Trophoblast cell (in vitro differentiated cells and primary cell): ENCODE measurements at regions not wholly inside any gene's neighbourhood (a gene's known extent, or its start where the extent isn't known, plus 50 kb on each side); places are given as distances from the start of the nearest gene placed in this dataset.

Experiments
- DNase-seq, 2 donors: peaks; one replicate each; pipeline ENCODE4 v3.0.0-alpha.2; 2016
- H2AFZ ChIP-seq: 2 replicates; pipeline ENCODE4 v1.6.1; 2013; ENCODE audit warnings: low read length, moderate library complexity, mild to moderate bottlenecking; ENCODE audit not compliant: insufficient read depth, poor library complexity
- H2AK5ac ChIP-seq: 2 replicates; pipeline ENCODE4 v1.6.1; 2013; ENCODE audit warnings: mild to moderate bottlenecking, low read length
- H2BK120ac ChIP-seq: 2 replicates; pipeline ENCODE4 v1.6.1; 2013; ENCODE audit warnings: low read length, mild to moderate bottlenecking, moderate library complexity; ENCODE audit not compliant: insufficient read depth, poor library complexity
- H2BK12ac ChIP-seq: 2 replicates; pipeline ENCODE4 v1.6.1; 2013; ENCODE audit warnings: mild to moderate bottlenecking, low read length, moderate library complexity
- H2BK5ac ChIP-seq: 2 replicates; pipeline ENCODE4 v1.6.1; 2013; ENCODE audit warnings: low read length, low read depth, moderate library complexity, mild to moderate bottlenecking; ENCODE audit not compliant: poor library complexity
- H3K14ac ChIP-seq: 2 replicates; pipeline ENCODE4 v1.6.1; 2013; ENCODE audit warnings: mild to moderate bottlenecking, low read length
- H3K18ac ChIP-seq: 2 replicates; pipeline ENCODE4 v1.6.1; 2013; ENCODE audit warnings: mild to moderate bottlenecking, low read length
- H3K23ac ChIP-seq: 2 replicates; pipeline ENCODE4 v1.6.1; 2013; ENCODE audit warnings: low read length
- H3K27ac ChIP-seq: 2 replicates; pipeline ENCODE4 v1.5.1; 2013; ENCODE audit warnings: low read depth, mild to moderate bottlenecking, inconsistent platforms, low read length, moderate library complexity
- H3K27me3 ChIP-seq: 2 replicates; pipeline ENCODE4 v1.6.1; 2013; ENCODE audit warnings: inconsistent platforms, mild to moderate bottlenecking, low read length, moderate library complexity; ENCODE audit not compliant: insufficient read depth
- H3K36me3 ChIP-seq, 2 experiments: 1 replicate in 1 of 2; 2 replicates in 1 of 2; pipeline ENCODE4 v1.6.1; 2013; ENCODE audit warnings: low read length in 2 of 2, mild to moderate bottlenecking in 2 of 2, moderate library complexity in 1 of 2; ENCODE audit not compliant: insufficient read depth in 2 of 2, control insufficient read depth in 1 of 2
- H3K4ac ChIP-seq: 2 replicates; pipeline ENCODE4 v1.6.1; 2013; ENCODE audit warnings: low read depth, mild to moderate bottlenecking, low read length, moderate library complexity
- H3K4me1 ChIP-seq, 2 experiments: 1 replicate in 1 of 2; 2 replicates in 1 of 2; pipeline ENCODE4 v1.6.1; 2013; ENCODE audit warnings: low read length in 2 of 2, mild to moderate bottlenecking in 2 of 2, moderate library complexity in 1 of 2; ENCODE audit not compliant: insufficient read depth in 2 of 2, control insufficient read depth in 1 of 2
- H3K4me2 ChIP-seq: 2 replicates; pipeline ENCODE4 v1.6.1; 2013; ENCODE audit warnings: inconsistent platforms, mild to moderate bottlenecking, low read length, moderate library complexity
- H3K4me3 ChIP-seq: 2 replicates; pipeline ENCODE4 v1.5.1; 2013; ENCODE audit warnings: mild to moderate bottlenecking, low read depth, low read length, inconsistent platforms
- H3K79me1 ChIP-seq: one replicate; pipeline ENCODE4 v1.6.1; 2013; ENCODE audit warnings: low read length
- H3K79me2 ChIP-seq: 2 replicates; pipeline ENCODE4 v1.6.1; 2013; ENCODE audit warnings: low read length, mild to moderate bottlenecking; ENCODE audit not compliant: control insufficient read depth, insufficient read depth, poor library complexity
- H3K9ac ChIP-seq: 2 replicates; pipeline ENCODE4 v1.6.1; 2013; ENCODE audit warnings: mild to moderate bottlenecking, low read length
- H3K9me3 ChIP-seq: 2 replicates; pipeline ENCODE4 v1.6.1; 2013; ENCODE audit warnings: low read depth, mild to moderate bottlenecking, control low read depth, inconsistent platforms, low read length; ENCODE audit not compliant: insufficient read depth
- H4K12ac ChIP-seq: 2 replicates; pipeline ENCODE4 v1.6.1; 2013; ENCODE audit warnings: low read depth, mild to moderate bottlenecking, low read length, moderate library complexity
- H4K8ac ChIP-seq: 2 replicates; pipeline ENCODE4 v1.6.1; 2013; ENCODE audit warnings: low read depth, mild to moderate bottlenecking, low read length, moderate library complexity
- H4K91ac ChIP-seq: one replicate; pipeline ENCODE4 v1.6.1; 2013; ENCODE audit warnings: low read depth, mild to moderate bottlenecking, low read length, moderate library complexity
- WGBS: extraction: QIAGEN DNeasy Blood & Tissue Kit; methylation state at CpG from one replicate; pipeline ENCODE4 v1.1.7; 2013; ENCODE audit warnings: missing lambda C conversion rate; ENCODE audit not compliant: insufficient read length, insufficient coverage; ENCODE audit errors: extremely low coverage; 5-methylcytosine and 5-hydroxymethylcytosine counted together

DNA sequence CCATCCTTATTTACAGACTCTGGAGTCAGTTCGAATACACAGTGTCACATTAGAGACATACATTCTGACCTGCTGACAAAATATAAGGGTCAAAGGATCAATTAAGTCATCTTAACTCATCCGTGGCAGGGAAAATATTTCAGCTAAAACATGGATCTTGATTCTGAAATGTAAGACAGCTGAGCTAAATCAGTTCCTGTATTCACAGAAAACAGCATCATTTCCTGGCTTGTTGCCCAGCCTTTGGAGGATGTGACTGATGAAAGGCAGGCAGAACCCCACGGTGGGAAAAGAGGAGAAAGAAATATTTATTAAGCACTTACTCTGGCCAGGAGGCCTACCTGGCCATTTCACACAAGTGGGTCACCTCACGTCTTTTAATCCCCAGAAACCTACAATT is 101.9 kb downstream of the GAS2L3 start:
- Histone ChIP-seq H2BK12ac (no peak overlapping the region), H3K79me1 (no peaks in the 10 kb centered on the region), H4K12ac (no peak overlapping the region), H3K36me3 (no peaks in the 10 kb centered on the region), H3K79me2 (no peaks in the 10 kb centered on the region), H3K4ac (no peak overlapping the region), H3K14ac (no peak overlapping the region), H3K9ac (no peak overlapping the region), H3K4me3 (no peak overlapping the region), H2BK120ac (no peak overlapping the region), H3K23ac (no peak overlapping the region), H2AFZ (no peak overlapping the region), H4K8ac (no peak overlapping the region), H2BK5ac (no peak overlapping the region), H4K91ac (no peak overlapping the region), H3K27ac (no peak overlapping the region), H3K27me3 (no peaks in the 10 kb centered on the region), H3K4me1 (no peaks in the 10 kb centered on the region), H2AK5ac (no peak overlapping the region), H3K9me3 (no peaks in the 10 kb centered on the region), H3K18ac (no peak overlapping the region), H3K4me2 (no peak overlapping the region)
- no CpG with 5 or more reads among the region's 4 CpGs for WGBS
- DNase-seq: peak in 1 of 2 donors; percentile 6

DNA sequence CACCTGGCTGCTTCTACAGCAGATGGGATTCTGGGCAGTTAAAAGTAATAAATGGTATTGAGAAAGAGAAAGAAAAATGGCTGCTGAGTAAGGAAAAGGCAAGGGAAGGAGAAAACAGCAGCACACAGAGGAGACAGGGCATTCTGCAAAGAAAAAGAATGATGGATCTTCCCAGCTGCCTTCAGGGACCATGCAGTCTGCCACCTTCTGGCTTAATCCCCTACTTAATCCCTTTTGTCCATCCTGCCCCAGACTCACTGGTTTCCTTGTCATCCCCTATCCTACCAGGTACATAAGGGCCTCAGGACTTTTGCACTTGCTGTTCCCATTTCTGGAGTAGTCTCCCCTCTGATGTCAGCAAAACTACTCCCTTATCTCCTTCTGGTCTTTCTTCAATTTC is 107.6 kb downstream of the GAS2L3 start:
- H4K12ac ChIP-seq: no peak overlapping the region
- DNase-seq: no peak
- no peak overlapping the region for H2BK120ac ChIP-seq
- H2AFZ ChIP-seq: no peak overlapping the region
- peaks cover 7% of the 10 kb centered on the region for H3K9me3 ChIP-seq
- H3K27me3 ChIP-seq: no peaks in the 10 kb centered on the region
- no peak overlapping the region for H2BK12ac ChIP-seq
- no peak overlapping the region for H3K4me2 ChIP-seq
- H3K23ac ChIP-seq: no peak overlapping the region
- H3K27ac ChIP-seq: no peak overlapping the region
- no peak overlapping the region for H3K4ac ChIP-seq
- H3K14ac ChIP-seq: no peak overlapping the region
- no peak overlapping the region for H2BK5ac ChIP-seq
- H3K79me2 ChIP-seq: no peaks in the 10 kb centered on the region
- no peaks in the 10 kb centered on the region for H3K4me1 ChIP-seq
- no peak overlapping the region for H3K9ac ChIP-seq
- no peak overlapping the region for H3K4me3 ChIP-seq
- no peaks in the 10 kb centered on the region for H3K79me1 ChIP-seq
- no peak overlapping the region for H3K18ac ChIP-seq
- H3K36me3 ChIP-seq: peaks cover 0 to 2% of the 10 kb centered on the region in 2 experiments
- no peak overlapping the region for H2AK5ac ChIP-seq
- H4K91ac ChIP-seq: no peak overlapping the region
- no peak overlapping the region for H4K8ac ChIP-seq

DNA sequence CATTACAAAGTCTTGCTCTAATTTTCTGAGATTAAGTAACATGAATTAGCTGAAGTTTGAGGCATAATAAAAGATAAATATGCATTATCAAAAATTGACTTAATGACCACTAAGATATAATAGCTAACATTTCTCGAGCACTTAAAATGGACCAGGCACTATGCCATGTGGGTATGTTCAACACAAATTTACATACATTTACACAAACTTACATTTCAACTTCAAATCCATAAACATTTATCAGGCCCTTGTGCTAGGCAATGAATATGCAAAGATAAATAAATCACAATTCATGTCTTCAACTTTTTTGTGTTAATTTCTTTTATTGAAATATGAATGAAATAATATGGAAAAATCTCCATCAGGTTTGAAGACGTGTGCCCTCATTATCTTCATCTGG is 108.7 kb downstream of the GAS2L3 start:
- Histone ChIP-seq H3K27me3 (no peaks in the 10 kb centered on the region), H2BK120ac (no peak overlapping the region), H3K4me3 (no peak overlapping the region), H2AFZ (no peak overlapping the region), H3K9me3 (peaks cover 7% of the 10 kb centered on the region), H3K14ac (no peak overlapping the region), H3K9ac (no peak overlapping the region), H3K27ac (no peak overlapping the region), H3K36me3 (peaks cover 0 to 2% of the 10 kb centered on the region in 2 experiments), H3K18ac (no peak overlapping the region), H3K79me2 (no peaks in the 10 kb centered on the region), H2AK5ac (no peak overlapping the region), H3K4me1 (no peaks in the 10 kb centered on the region), H2BK12ac (no peak overlapping the region), H4K91ac (no peak overlapping the region), H4K8ac (no peak overlapping the region), H3K4me2 (no peak overlapping the region), H3K23ac (no peak overlapping the region), H2BK5ac (no peak overlapping the region), H4K12ac (no peak overlapping the region), H3K79me1 (no peaks in the 10 kb centered on the region), H3K4ac (no peak overlapping the region)
- WGBS: no CpG with 5 or more reads among the region's 2 CpGs
- no peak for DNase-seq

DNA sequence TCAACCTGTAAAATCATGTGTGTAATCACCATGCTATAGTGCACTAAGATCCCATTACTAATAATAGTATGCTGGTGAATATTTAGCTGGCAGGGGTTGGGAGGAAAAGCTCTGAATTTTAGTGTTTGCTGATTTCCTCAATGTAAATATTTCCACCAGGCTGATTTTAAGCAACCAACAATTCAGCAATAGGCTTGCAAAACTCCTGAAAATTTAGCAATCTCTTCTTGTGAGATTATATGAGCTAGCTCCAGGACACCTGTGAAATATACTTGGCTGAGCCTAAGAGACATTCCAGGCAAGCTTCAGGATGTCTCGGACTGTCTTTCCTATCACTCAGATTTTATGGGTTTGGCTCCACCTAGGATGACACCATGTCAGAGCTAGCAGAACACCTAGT is 106.9 kb upstream of the ANO4 start:
- Histone ChIP-seq H3K4ac (no peak overlapping the region), H2BK12ac (no peak overlapping the region), H3K79me1 (no peaks in the 10 kb centered on the region), H3K9ac (no peak overlapping the region), H3K9me3 (peaks cover 7% of the 10 kb centered on the region), H4K8ac (no peak overlapping the region), H3K27me3 (no peaks in the 10 kb centered on the region), H2AK5ac (no peak overlapping the region), H3K23ac (no peak overlapping the region), H3K4me1 (no peaks in the 10 kb centered on the region), H4K91ac (no peak overlapping the region), H2BK120ac (no peak overlapping the region), H3K4me2 (no peak overlapping the region), H3K4me3 (no peak overlapping the region), H4K12ac (no peak overlapping the region), H2AFZ (no peak overlapping the region), H3K36me3 (peaks cover 0 to 2% of the 10 kb centered on the region in 2 experiments), H3K18ac (no peak overlapping the region), H3K27ac (no peak overlapping the region), H3K79me2 (no peaks in the 10 kb centered on the region), H3K14ac (no peak overlapping the region), H2BK5ac (no peak overlapping the region)
- WGBS: no CpG with 5 or more reads among the region's 1 CpG
- no peak for DNase-seq
